Anterior cingulate cortex (tissue), 58 donors: ENCODE measurements at regions not wholly inside any gene's neighbourhood (a gene's known extent, or its start where the extent isn't known, plus 50 kb on each side); places are given as distances from the start of the nearest gene placed in this dataset.
A peak's percentile ranks its signal among the peaks of the same experiment; 100 is the strongest.
"Not testable (repeated sequence)": the region's sequence is repeated elsewhere in the genome, so short reads cannot be mapped to it uniquely, and the experiment has no call there.

Experiments used
- DNase-seq, 58 donors: peaks; one replicate each; lab custom pipeline; 2025; lab: John Stamatoyannopoulos, UW

- DNase-seq: no peak
Measured at GRCh38 chr14:99029145-99029915, 242.7 kb downstream of the BCL11B start.

- no peak for DNase-seq
Measured at GRCh38 chr14:99029916-99030305, 242.1 kb downstream of the BCL11B start.

- DNase-seq: no peak
Measured at GRCh38 chr14:99030454-99030853, 241.5 kb downstream of the BCL11B start.

GRCh38 chr14:99032759-99033158 lies 239.2 kb downstream of the BCL11B start:
- no peak for DNase-seq

GRCh38 chr14:99033951-99034350 lies 238.0 kb downstream of the BCL11B start:
- no peak for DNase-seq

- peak in 1 of 58 donors; percentile 24 for DNase-seq
Measured at GRCh38 chr14:99034711-99035171, 237.3 kb downstream of the BCL11B start.

GRCh38 chr14:99035268-99035667 lies 236.7 kb downstream of the BCL11B start:
- DNase-seq: peak in 11 of 58 donors; percentile 4 to 36 (median 13)

- DNase-seq: peak in 42 of 58 donors; percentile 6 to 78 (median 32)
Measured at GRCh38 chr14:99035712-99036610, 236.0 kb downstream of the BCL11B start.

- DNase-seq: peak in 6 of 58 donors; percentile 3 to 25 (median 13)
Measured at GRCh38 chr14:99036611-99037293, 235.2 kb downstream of the BCL11B start.

- not testable (repeated sequence) for DNase-seq
Measured at GRCh38 chr14:99037326-99037725, 234.7 kb downstream of the BCL11B start.

GRCh38 chr14:99037777-99038430 lies 234.1 kb downstream of the BCL11B start:
- no peak for DNase-seq

- no peak for DNase-seq
Measured at GRCh38 chr14:99038431-99038820, 233.6 kb downstream of the BCL11B start.

GRCh38 chr14:99039331-99040041 lies 232.5 kb downstream of the BCL11B start:
- no peak for DNase-seq

- no peak for DNase-seq
Measured at GRCh38 chr14:99040052-99040451, 231.9 kb downstream of the BCL11B start.

- no peak for DNase-seq
Measured at GRCh38 chr14:99040711-99041110, 231.3 kb downstream of the BCL11B start.

GRCh38 chr14:99041141-99041819 lies 230.7 kb downstream of the BCL11B start:
- DNase-seq: no peak

GRCh38 chr14:99041820-99042174 lies 230.2 kb downstream of the BCL11B start:
- DNase-seq: no peak

GRCh38 chr14:99042381-99043266 lies 229.4 kb downstream of the BCL11B start:
- DNase-seq: no peak
